H1 (cell line): ENCODE measurements at regions not wholly inside any gene's neighbourhood (a gene's known extent, or its start where the extent isn't known, plus 50 kb on each side); places are given as distances from the start of the nearest gene placed in this dataset.

Experiments
- ASH2L ChIP-seq: fragments of 200-600, 300-600 bp; sonication (generic); IDR thresholded peaks from one replicate; pipeline ENCODE4 v1.7.1; 2017; ENCODE audit warnings: low read length
- CEBPB ChIP-seq: IDR thresholded peaks from 2 replicates; pipeline ENCODE4 v1.6.1; 2012; ENCODE audit warnings: low read depth, low read length
- RXRA ChIP-seq: IDR thresholded peaks from 2 replicates; pipeline ENCODE4 v1.6.1; 2011; ENCODE audit warnings: low read depth, mild to moderate bottlenecking, low read length, moderate library complexity; ENCODE audit not compliant: insufficient read depth
- SIN3A ChIP-seq, 2 experiments: IDR thresholded peaks in 1 of 2; conservative IDR thresholded peaks in 1 of 2; 2 replicates each; pipeline ENCODE4 v1.6.1; 2011 to 2012; ENCODE audit warnings: low read length in 2 of 2, improper control_type of control experiment in 1 of 2, low read depth in 1 of 2, mild to moderate bottlenecking in 1 of 2
- YY1 ChIP-seq: IDR thresholded peaks from 2 replicates; pipeline ENCODE4 v1.6.1; 2011; ENCODE audit warnings: low read depth, mild to moderate bottlenecking, low read length

- TF ChIP-seq CEBPB = no peak
- no peak for TF ChIP-seq ASH2L
- TF ChIP-seq RXRA = no peak
- TF ChIP-seq SIN3A (conservative IDR thresholded peaks at IDR 0.05 in 1 of 2, IDR thresholded peaks at IDR 0.05 in 1 of 2; ENCODE audit: low read depth in 1 of 2, low read length in 2 of 2) = no peak
- TF ChIP-seq YY1 = no peak
Measured at GRCh38 chr1:238239343-238239742, 348.6 kb upstream of the ZP4 start (continued).
